OCI-LY7 (cell line): ENCODE measurements at regions not wholly inside any gene's neighbourhood (a gene's known extent, or its start where the extent isn't known, plus 50 kb on each side); places are given as distances from the start of the nearest gene placed in this dataset.
"Not testable (repeated sequence)": the region's sequence is repeated elsewhere in the genome, so short reads cannot be mapped to it uniquely, and the experiment has no call there.

Experiments
- CTCF ChIP-seq: fragments of 200-600 bp; sonication (generic); conservative IDR thresholded peaks from 2 replicates; pipeline ENCODE4 v1.5.1; 2014; ENCODE audit warnings: mild to moderate bottlenecking, antibody characterized with exemption, low read length, moderate library complexity, mixed read lengths
- EZH2phosphoT487 ChIP-seq: fragments of 200-600 bp; sonication (generic); IDR thresholded peaks from 2 replicates; pipeline ENCODE4 v1.6.1; 2018; ENCODE audit warnings: low read depth, borderline replicate concordance, mild to moderate bottlenecking, mixed run types, antibody characterized with exemption, low read length, moderate library complexity, mixed read lengths

GRCh38 chr17:63298916-63299315 is 147.2 kb downstream of the CYB561 start:
- not testable (repeated sequence) for TF ChIP-seq CTCF, EZH2phosphoT487
